ENCODE measurements at regions not wholly inside any gene's neighbourhood (a gene's known extent, or its start where the extent isn't known, plus 50 kb on each side); places are given as distances from the start of the nearest gene placed in this dataset.

GRCh38 chr12:47391566-47391965 lies 311.8 kb upstream of the AMIGO2 start:
- CTCF ChIA-PET = no interaction called here
- no peak for DNase-seq (ENCODE audit: low spot score)
- H3K36me3 ChIP-seq (ENCODE audit: insufficient read depth, low read length, poor library complexity, severe bottlenecking) = no peaks in the 10 kb centered on the region
- TF ChIP-seq, protein P1, sequence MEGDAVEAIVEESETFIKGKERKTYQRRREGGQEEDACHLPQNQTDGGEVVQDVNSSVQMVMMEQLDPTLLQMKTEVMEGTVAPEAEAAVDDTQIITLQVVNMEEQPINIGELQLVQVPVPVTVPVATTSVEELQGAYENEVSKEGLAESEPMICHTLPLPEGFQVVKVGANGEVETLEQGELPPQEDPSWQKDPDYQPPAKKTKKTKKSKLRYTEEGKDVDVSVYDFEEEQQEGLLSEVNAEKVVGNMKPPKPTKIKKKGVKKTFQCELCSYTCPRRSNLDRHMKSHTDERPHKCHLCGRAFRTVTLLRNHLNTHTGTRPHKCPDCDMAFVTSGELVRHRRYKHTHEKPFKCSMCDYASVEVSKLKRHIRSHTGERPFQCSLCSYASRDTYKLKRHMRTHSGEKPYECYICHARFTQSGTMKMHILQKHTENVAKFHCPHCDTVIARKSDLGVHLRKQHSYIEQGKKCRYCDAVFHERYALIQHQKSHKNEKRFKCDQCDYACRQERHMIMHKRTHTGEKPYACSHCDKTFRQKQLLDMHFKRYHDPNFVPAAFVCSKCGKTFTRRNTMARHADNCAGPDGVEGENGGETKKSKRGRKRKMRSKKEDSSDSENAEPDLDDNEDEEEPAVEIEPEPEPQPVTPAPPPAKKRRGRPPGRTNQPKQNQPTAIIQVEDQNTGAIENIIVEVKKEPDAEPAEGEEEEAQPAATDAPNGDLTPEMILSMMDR (conservative IDR thresholded peaks at IDR 0.05; ENCODE audit: low read depth, low read length) = no peak
- TF ChIP-seq EZH2 (IDR thresholded peaks at IDR 0.05; ENCODE audit: borderline replicate concordance, low read depth, low read length, poor library complexity, severe bottlenecking) = no peak
- BruUV-seq (replicated peaks) = no TSS peak
- POLR2A ChIA-PET (ENCODE audit: low non-redundant PET) = no interaction called here
- H3K4me1 ChIP-seq (ENCODE audit: insufficient read depth, low read length, poor library complexity, severe bottlenecking) = peaks cover 13% of the 10 kb centered on the region
- no peak overlapping the region for H3K4me3 ChIP-seq (ENCODE audit: low read depth, low read length, poor library complexity, severe bottlenecking)
- H3K27me3 ChIP-seq (replicated peaks; ENCODE audit: insufficient read depth, low read depth, low read length, poor library complexity) = no peaks in the 10 kb centered on the region
- no peaks in the 10 kb centered on the region for H3K9me3 ChIP-seq (ENCODE audit: low read depth, low read length, poor library complexity, severe bottlenecking)
- intact Hi-C loops (cut with micrococcal nuclease; ENCODE audit: unreplicated experiment) = no loop called here
- no peak overlapping the region for H3K27ac ChIP-seq (ENCODE audit: low read depth, low read length, poor library complexity, severe bottlenecking)

DNA sequence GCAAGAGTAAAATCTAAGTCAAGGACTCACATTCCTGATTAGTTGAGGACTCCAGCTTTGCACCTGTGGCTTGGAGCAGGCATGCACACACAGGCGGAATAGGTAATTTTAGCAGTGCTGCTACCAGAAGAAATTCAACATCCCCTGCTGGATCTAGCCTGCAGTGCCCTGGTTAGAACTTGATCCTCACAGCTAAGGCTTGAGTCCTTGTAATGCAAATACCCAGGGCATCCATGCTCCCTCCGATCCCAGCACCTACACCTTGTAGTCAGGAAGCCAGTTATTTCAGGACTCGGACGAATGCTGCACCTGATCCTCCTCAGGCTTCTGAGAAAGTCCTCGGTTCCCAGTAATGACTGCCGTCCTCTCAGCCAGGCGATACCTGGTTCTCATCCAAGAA lies 309.0 kb upstream of the AMIGO2 start:
- Histone ChIP-seq H3K4me3 (ENCODE audit: low read depth, low read length, poor library complexity, severe bottlenecking) (no peak overlapping the region), H3K9me3 (ENCODE audit: low read depth, low read length, poor library complexity, severe bottlenecking) (no peaks in the 10 kb centered on the region), H3K27ac (ENCODE audit: low read depth, low read length, poor library complexity, severe bottlenecking) (no peak overlapping the region), H3K36me3 (ENCODE audit: insufficient read depth, low read length, poor library complexity, severe bottlenecking) (no peaks in the 10 kb centered on the region), H3K27me3 (replicated peaks; ENCODE audit: insufficient read depth, low read depth, low read length, poor library complexity) (no peaks in the 10 kb centered on the region), H3K4me1 (ENCODE audit: insufficient read depth, low read length, poor library complexity, severe bottlenecking) (peaks cover 18% of the 10 kb centered on the region)
- ChIA-PET POLR2A (ENCODE audit: low non-redundant PET) (no interaction called here), CTCF (no interaction called here)
- TF ChIP-seq EZH2 (IDR thresholded peaks at IDR 0.05; ENCODE audit: borderline replicate concordance, low read depth, low read length, poor library complexity, severe bottlenecking) = no peak
- TF ChIP-seq, protein P1 (conservative IDR thresholded peaks at IDR 0.05; ENCODE audit: low read depth, low read length) = no peak
- BruUV-seq (replicated peaks) = no TSS peak
- no peak for DNase-seq (ENCODE audit: low spot score)
- intact Hi-C loops (cut with micrococcal nuclease; ENCODE audit: unreplicated experiment) = no loop called here

DNA sequence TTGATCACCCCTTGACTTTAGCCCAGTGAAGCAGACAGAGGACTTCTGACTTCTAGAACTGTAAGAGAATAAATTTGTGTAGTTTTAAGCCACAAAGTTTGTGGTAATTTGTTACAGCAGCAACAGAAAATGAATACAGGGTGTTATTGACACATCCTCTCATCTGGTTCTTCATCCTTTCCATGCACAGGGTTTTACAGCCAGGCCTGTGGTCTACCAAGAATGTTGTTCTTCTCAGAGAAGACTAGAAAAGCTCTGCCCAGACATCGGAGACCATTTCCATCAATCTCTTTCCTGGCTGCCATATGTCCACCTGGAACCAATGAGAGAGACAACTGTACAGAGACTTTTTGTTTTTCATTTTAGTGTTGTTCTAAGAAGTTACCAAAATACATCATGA lies 308.2 kb upstream of the AMIGO2 start:
- H3K27ac ChIP-seq (ENCODE audit: low read depth, low read length, poor library complexity, severe bottlenecking) = no peak overlapping the region
- TF ChIP-seq EZH2 (IDR thresholded peaks at IDR 0.05; ENCODE audit: borderline replicate concordance, low read depth, low read length, poor library complexity, severe bottlenecking) = no peak
- TF ChIP-seq, protein P1 (conservative IDR thresholded peaks at IDR 0.05; ENCODE audit: low read depth, low read length) = no peak
- no peaks in the 10 kb centered on the region for H3K36me3 ChIP-seq (ENCODE audit: insufficient read depth, low read length, poor library complexity, severe bottlenecking)
- no TSS peak for BruUV-seq (replicated peaks)
- ChIA-PET POLR2A (ENCODE audit: low non-redundant PET) (no interaction called here), CTCF (no interaction called here)
- H3K4me3 ChIP-seq (ENCODE audit: low read depth, low read length, poor library complexity, severe bottlenecking) = no peak overlapping the region
- H3K9me3 ChIP-seq (ENCODE audit: low read depth, low read length, poor library complexity, severe bottlenecking) = no peaks in the 10 kb centered on the region
- intact Hi-C loops (cut with micrococcal nuclease; ENCODE audit: unreplicated experiment) = no loop called here
- H3K27me3 ChIP-seq (replicated peaks; ENCODE audit: insufficient read depth, low read depth, low read length, poor library complexity) = no peaks in the 10 kb centered on the region
- H3K4me1 ChIP-seq (ENCODE audit: insufficient read depth, low read length, poor library complexity, severe bottlenecking) = peaks cover 13% of the 10 kb centered on the region
- no peak for DNase-seq (ENCODE audit: low spot score)
